Nephron progenitor cell (in vitro differentiated cells): ENCODE measurements at regions not wholly inside any gene's neighbourhood (a gene's known extent, or its start where the extent isn't known, plus 50 kb on each side); places are given as distances from the start of the nearest gene placed in this dataset.

Experiments used
- DNase-seq: peaks from one replicate; pipeline ENCODE4 v3.0.0; 2021
- H3K27ac Mint-ChIP-seq: 2 replicates; pipeline ENCODE4 v1.8.0; 2021; ENCODE audit warnings: mild to moderate bottlenecking, moderate library complexity, mixed read lengths
- H3K27me3 Mint-ChIP-seq: 2 replicates; pipeline ENCODE4 v1.8.0; 2021; ENCODE audit warnings: mild to moderate bottlenecking, low read depth, mixed read lengths; ENCODE audit not compliant: poor library complexity
- H3K36me3 Mint-ChIP-seq: 2 replicates; pipeline ENCODE4 v1.8.0; 2021; ENCODE audit warnings: low read depth, mixed read lengths
- H3K4me1 Mint-ChIP-seq: 2 replicates; pipeline ENCODE4 v1.8.0; 2021; ENCODE audit warnings: mixed read lengths
- H3K4me3 Mint-ChIP-seq: 2 replicates; pipeline ENCODE4 v1.8.0; 2021; ENCODE audit warnings: mild to moderate bottlenecking, moderate library complexity, mixed read lengths
- H3K9me3 Mint-ChIP-seq: 2 replicates; pipeline ENCODE4 v1.8.0; 2021; ENCODE audit warnings: mild to moderate bottlenecking, moderate library complexity, mixed read lengths
- TF ChIP-seq, protein P1 (sequence below): fragments of 200-600 bp; sonication (generic); IDR thresholded peaks from 2 replicates; pipeline ENCODE4 v1.5.0; 2021; ENCODE audit warnings: antibody characterized with exemption

DNA sequence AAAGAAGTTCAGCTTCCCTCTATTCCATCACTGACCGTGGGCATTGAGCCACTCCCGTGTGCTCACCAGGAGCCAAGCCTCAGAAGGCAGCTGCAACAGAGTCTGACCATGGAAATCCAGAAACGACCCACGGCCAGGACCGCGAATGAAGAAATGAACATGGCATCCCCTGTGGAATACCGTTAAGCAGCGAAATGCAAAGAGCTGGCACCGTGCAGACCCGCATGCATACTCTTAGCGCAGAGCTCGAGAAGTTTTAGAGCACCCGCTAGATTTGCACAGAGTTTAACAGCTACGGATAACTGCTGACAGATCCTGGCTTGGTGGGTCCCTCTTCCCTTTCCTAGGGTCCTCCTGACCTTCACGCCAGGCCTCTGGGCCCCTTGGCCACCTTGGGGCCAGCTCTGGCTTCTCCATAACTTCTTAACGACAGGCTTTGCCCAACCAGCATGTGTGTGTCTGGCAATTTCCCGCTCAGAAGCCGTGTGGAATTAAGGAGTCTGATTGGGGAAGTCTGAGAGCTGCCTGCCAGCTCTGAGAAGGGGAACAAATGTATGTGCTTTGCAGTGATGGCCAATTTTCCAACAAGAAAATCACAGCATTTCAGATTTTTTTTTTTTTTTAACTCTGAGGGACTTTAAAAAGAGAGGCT is 75.3 kb upstream of the COL5A1 start:
- TF ChIP-seq, protein P1, sequence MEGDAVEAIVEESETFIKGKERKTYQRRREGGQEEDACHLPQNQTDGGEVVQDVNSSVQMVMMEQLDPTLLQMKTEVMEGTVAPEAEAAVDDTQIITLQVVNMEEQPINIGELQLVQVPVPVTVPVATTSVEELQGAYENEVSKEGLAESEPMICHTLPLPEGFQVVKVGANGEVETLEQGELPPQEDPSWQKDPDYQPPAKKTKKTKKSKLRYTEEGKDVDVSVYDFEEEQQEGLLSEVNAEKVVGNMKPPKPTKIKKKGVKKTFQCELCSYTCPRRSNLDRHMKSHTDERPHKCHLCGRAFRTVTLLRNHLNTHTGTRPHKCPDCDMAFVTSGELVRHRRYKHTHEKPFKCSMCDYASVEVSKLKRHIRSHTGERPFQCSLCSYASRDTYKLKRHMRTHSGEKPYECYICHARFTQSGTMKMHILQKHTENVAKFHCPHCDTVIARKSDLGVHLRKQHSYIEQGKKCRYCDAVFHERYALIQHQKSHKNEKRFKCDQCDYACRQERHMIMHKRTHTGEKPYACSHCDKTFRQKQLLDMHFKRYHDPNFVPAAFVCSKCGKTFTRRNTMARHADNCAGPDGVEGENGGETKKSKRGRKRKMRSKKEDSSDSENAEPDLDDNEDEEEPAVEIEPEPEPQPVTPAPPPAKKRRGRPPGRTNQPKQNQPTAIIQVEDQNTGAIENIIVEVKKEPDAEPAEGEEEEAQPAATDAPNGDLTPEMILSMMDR: no peak
- H3K36me3 Mint-ChIP-seq: no peaks in the 10 kb centered on the region
- peaks cover 9% of the 10 kb centered on the region for H3K27me3 Mint-ChIP-seq
- H3K9me3 Mint-ChIP-seq: peaks cover 36% of the 10 kb centered on the region
- DNase-seq: no peak
- H3K27ac Mint-ChIP-seq: no peak overlapping the region
- H3K4me1 Mint-ChIP-seq: peaks cover 10% of the 10 kb centered on the region
- no peak overlapping the region for H3K4me3 Mint-ChIP-seq

- H3K27ac Mint-ChIP-seq: no peak overlapping the region
- no peak for DNase-seq
- peaks cover 16% of the 10 kb centered on the region for H3K4me1 Mint-ChIP-seq
- peaks cover 12% of the 10 kb centered on the region for H3K27me3 Mint-ChIP-seq
- H3K36me3 Mint-ChIP-seq: no peaks in the 10 kb centered on the region
- H3K4me3 Mint-ChIP-seq: no peak overlapping the region
- peaks cover 36% of the 10 kb centered on the region for H3K9me3 Mint-ChIP-seq
- TF ChIP-seq, protein P1: no peak
Observed at GRCh38 chr9:134566936-134567335, 74.7 kb upstream of the COL5A1 start.

DNA sequence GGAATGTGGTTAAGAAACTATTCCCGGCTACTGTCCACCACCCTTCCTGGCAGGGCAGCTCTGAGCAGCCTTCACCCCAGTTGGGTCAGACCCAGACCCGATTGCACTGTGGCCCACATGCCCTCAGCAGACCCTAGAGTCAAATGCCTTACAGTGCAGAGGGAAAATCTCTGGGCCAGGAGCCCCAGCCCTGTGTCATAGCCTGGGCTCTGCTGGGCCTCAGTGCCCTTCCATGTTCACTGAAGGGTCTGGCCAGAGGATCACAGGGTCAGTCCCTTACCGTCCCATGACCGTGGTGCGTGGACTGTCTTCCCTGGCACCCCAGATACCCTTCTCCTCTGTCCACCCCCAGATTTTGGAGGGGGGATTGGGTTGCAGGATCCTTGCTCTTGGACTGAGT is 73.5 kb upstream of the COL5A1 start:
- H3K27ac Mint-ChIP-seq: no peak overlapping the region
- H3K36me3 Mint-ChIP-seq: no peaks in the 10 kb centered on the region
- peaks cover 16% of the 10 kb centered on the region for H3K4me1 Mint-ChIP-seq
- DNase-seq: no peak
- peaks cover 5% of the 10 kb centered on the region for H3K27me3 Mint-ChIP-seq
- H3K4me3 Mint-ChIP-seq: no peak overlapping the region
- TF ChIP-seq, protein P1: no peak
- peaks cover 34% of the 10 kb centered on the region for H3K9me3 Mint-ChIP-seq

GRCh38 chr9:134568811-134569210 is 72.8 kb upstream of the COL5A1 start:
- Mint-ChIP-seq H3K27me3 (peaks cover 5% of the 10 kb centered on the region), H3K36me3 (no peaks in the 10 kb centered on the region), H3K4me3 (no peak overlapping the region), H3K27ac (no peak overlapping the region), H3K9me3 (peaks cover 30% of the 10 kb centered on the region), H3K4me1 (peaks cover 16% of the 10 kb centered on the region)
- DNase-seq: no peak
- TF ChIP-seq, protein P1: no peak

DNA sequence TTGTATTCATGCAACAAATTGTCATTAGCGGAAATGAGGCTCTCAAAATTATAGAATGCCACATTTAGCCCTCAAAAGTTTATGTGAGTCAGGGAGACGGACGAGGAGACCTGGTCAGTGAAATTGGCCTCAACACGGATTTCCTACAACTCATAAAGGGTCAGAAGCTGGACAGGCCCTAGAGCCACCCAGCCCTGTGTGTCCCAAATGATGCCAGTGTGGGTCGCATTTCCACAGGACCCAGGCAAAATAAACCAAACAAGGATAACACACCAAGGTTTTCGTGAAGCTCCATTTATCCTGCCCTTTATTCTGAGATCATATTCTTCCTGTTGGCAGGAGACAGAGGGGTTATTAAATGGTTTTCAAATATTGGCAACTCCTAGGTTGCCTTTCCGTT is 72.0 kb upstream of the COL5A1 start:
- H3K9me3 Mint-ChIP-seq: peaks cover 24% of the 10 kb centered on the region
- H3K27ac Mint-ChIP-seq: no peak overlapping the region
- H3K27me3 Mint-ChIP-seq: peaks cover 5% of the 10 kb centered on the region
- H3K4me1 Mint-ChIP-seq: peaks cover 16% of the 10 kb centered on the region
- no peak overlapping the region for H3K4me3 Mint-ChIP-seq
- DNase-seq: no peak
- TF ChIP-seq, protein P1: no peak
- H3K36me3 Mint-ChIP-seq: no peaks in the 10 kb centered on the region

DNA sequence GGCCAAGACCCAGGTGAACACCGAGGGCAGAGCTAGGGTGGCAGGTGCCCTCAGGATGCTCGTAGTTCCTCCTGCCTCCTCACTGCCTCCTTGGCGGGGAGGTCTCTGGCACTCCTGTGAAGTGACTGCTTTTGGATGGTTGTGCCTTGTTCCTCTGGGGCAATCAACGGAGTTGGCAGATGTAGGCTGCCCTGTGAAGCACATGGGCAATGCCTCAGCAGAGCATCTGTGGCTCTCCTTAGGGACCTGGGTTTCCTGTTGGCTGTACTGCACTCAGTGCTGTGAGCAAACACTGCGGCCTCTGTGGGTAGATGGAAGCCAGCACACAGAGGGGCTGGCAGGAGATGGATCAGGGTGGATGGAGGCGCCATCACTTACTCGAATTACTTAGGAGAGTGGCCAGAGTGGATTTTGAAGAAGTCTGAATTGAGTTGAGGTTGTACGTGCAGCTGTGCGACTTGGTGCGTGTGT is 71.4 kb upstream of the COL5A1 start:
- peaks cover 17% of the 10 kb centered on the region for H3K4me1 Mint-ChIP-seq
- no peak for DNase-seq
- no peak overlapping the region for H3K4me3 Mint-ChIP-seq
- peaks cover 3% of the 10 kb centered on the region for H3K27me3 Mint-ChIP-seq
- TF ChIP-seq, protein P1: no peak
- no peaks in the 10 kb centered on the region for H3K36me3 Mint-ChIP-seq
- peak overlapping the region; percentile 47 for H3K27ac Mint-ChIP-seq
- H3K9me3 Mint-ChIP-seq: peaks cover 21% of the 10 kb centered on the region
